Neuronal stem cell (in vitro differentiated cells): ENCODE measurements at regions not wholly inside any gene's neighbourhood (a gene's known extent, or its start where the extent isn't known, plus 50 kb on each side); places are given as distances from the start of the nearest gene placed in this dataset.

Experiments
- DNase-seq: peaks from one replicate; pipeline ENCODE4 v3.0.0-alpha.2; 2013; ENCODE audit warnings: low spot score
- H2AFZ ChIP-seq: one replicate; pipeline ENCODE4 v1.6.1; 2013; ENCODE audit warnings: mild to moderate bottlenecking, low read length, inconsistent platforms
- H2AK5ac ChIP-seq: 2 replicates; pipeline ENCODE4 v1.6.1; 2013; ENCODE audit warnings: low read depth, mild to moderate bottlenecking, inconsistent platforms, low read length, moderate library complexity, mixed read lengths
- H2BK120ac ChIP-seq: 2 replicates; pipeline ENCODE4 v1.6.1; 2013; ENCODE audit warnings: low read depth, mild to moderate bottlenecking, inconsistent platforms, low read length, moderate library complexity, mixed read lengths
- H2BK12ac ChIP-seq: one replicate; pipeline ENCODE4 v1.6.1; 2013; ENCODE audit warnings: low read length, inconsistent platforms
- H2BK15ac ChIP-seq: 2 replicates; pipeline ENCODE4 v1.6.1; 2013; ENCODE audit warnings: mild to moderate bottlenecking, low read length, inconsistent platforms, mixed read lengths
- H2BK5ac ChIP-seq: one replicate; pipeline ENCODE4 v1.6.1; 2013; ENCODE audit warnings: inconsistent platforms, mild to moderate bottlenecking, low read length, moderate library complexity
- H3K14ac ChIP-seq: one replicate; pipeline ENCODE4 v1.6.1; 2013; ENCODE audit warnings: low read length, inconsistent platforms
- H3K18ac ChIP-seq: 2 replicates; pipeline ENCODE4 v1.6.1; 2013; ENCODE audit warnings: low read length, inconsistent platforms
- H3K23ac ChIP-seq: 2 replicates; pipeline ENCODE4 v1.6.1; 2013; ENCODE audit warnings: low read depth, mild to moderate bottlenecking, mixed read lengths, low read length, inconsistent platforms; ENCODE audit not compliant: poor library complexity
- H3K27ac ChIP-seq: replicated peaks from 3 replicates; pipeline ENCODE4 v1.5.1; 2013; ENCODE audit warnings: low read length, inconsistent platforms
- H3K27me3 ChIP-seq, 3 experiments: 2 replicates each; pipeline ENCODE4 v1.6.1; 2013; ENCODE audit warnings: low read length in 3 of 3, mild to moderate bottlenecking in 2 of 3, inconsistent platforms in 1 of 3, low read depth in 1 of 3, mixed read lengths in 1 of 3, moderate library complexity in 1 of 3; ENCODE audit not compliant: control insufficient read depth in 3 of 3, insufficient read depth in 3 of 3
- H3K36me3 ChIP-seq, 2 donors: replicated peaks in 1 of 2; 2 replicates each; pipeline ENCODE4 v1.6.1; 2013; ENCODE audit warnings: low read length in 2 of 2; ENCODE audit not compliant: control insufficient read depth in 2 of 2, insufficient read depth in 2 of 2
- H3K4ac ChIP-seq: 2 replicates; pipeline ENCODE4 v1.6.1; 2013; ENCODE audit warnings: inconsistent platforms, mild to moderate bottlenecking, low read length, moderate library complexity
- H3K4me1 ChIP-seq, 2 donors: 1 replicate in 1 of 2; 2 replicates in 1 of 2; pipeline ENCODE4 v1.6.1; 2013; ENCODE audit warnings: low read length in 2 of 2, low read depth in 1 of 2; ENCODE audit not compliant: control insufficient read depth in 2 of 2, insufficient read depth in 1 of 2
- H3K4me2 ChIP-seq: one replicate; pipeline ENCODE4 v1.6.1; 2013; ENCODE audit warnings: mild to moderate bottlenecking, low read length, inconsistent platforms; ENCODE audit not compliant: insufficient read depth, poor library complexity, severe bottlenecking
- H3K4me3 ChIP-seq, 2 donors: 2 replicates each; pipeline ENCODE4 v1.5.1; 2013; ENCODE audit warnings: low read length in 2 of 2, mild to moderate bottlenecking in 2 of 2, inconsistent platforms in 1 of 2, moderate library complexity in 1 of 2
- H3K79me1 ChIP-seq: one replicate; pipeline ENCODE4 v1.6.1; 2013; ENCODE audit warnings: low read depth, mild to moderate bottlenecking, inconsistent platforms, low read length, moderate library complexity
- H3K9ac ChIP-seq: one replicate; pipeline ENCODE4 v1.6.1; 2013; ENCODE audit warnings: mild to moderate bottlenecking, low read depth, low read length, inconsistent platforms; ENCODE audit not compliant: poor library complexity
- H3K9me3 ChIP-seq, 2 donors: replicated peaks in 1 of 2; 2 replicates each; pipeline versions ENCODE3 to v1.6.1; 2013; ENCODE audit warnings: low read length in 2 of 2, mild to moderate bottlenecking in 2 of 2, inconsistent platforms in 1 of 2, low read depth in 1 of 2, mixed read lengths in 1 of 2, moderate library complexity in 1 of 2; ENCODE audit not compliant: control insufficient read depth in 2 of 2, insufficient read depth in 1 of 2
- H4K8ac ChIP-seq: one replicate; pipeline ENCODE4 v1.6.1; 2013; ENCODE audit warnings: low read depth, mild to moderate bottlenecking, inconsistent platforms, low read length, moderate library complexity
- H4K91ac ChIP-seq: one replicate; pipeline ENCODE4 v1.6.1; 2013; ENCODE audit warnings: low read length, low read depth, mild to moderate bottlenecking, inconsistent platforms; ENCODE audit not compliant: poor library complexity
- WGBS, 2 donors: extraction: QIAGEN DNeasy Blood & Tissue Kit; methylation state at CpG; one replicate each; pipeline ENCODE4 v1.1.7; 2013; ENCODE audit warnings: missing lambda C conversion rate in 2 of 2, mixed read lengths in 1 of 2; ENCODE audit not compliant: insufficient read length in 2 of 2, insufficient replicate concordance in 1 of 2; ENCODE audit errors: extremely low coverage in 2 of 2; 5-methylcytosine and 5-hydroxymethylcytosine counted together

DNA sequence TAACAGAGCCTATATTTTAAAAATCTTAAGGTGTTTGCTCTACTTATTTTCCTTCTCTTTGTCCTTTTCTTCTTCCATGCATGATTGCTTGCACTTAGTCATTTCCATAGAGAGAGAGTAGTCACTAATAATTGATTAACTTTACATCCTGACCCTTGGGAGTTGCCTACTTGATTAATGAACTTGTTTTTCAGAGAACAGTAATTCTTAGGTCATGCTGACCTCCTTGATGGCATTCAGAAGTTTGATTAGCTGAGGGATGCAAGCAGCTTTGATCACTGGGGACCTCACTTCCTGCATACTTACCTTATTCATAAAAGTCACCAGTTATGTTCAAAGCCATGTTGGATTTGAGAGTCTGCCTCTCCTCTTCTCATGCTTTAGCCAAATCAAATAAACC lies 715.6 kb upstream of the ID4 start:
- Histone ChIP-seq H4K8ac (no peak overlapping the region), H3K23ac (no peak overlapping the region), H3K9ac (no peak overlapping the region), H3K4ac (no peak overlapping the region), H3K18ac (no peak overlapping the region), H3K36me3 (no peaks in the 10 kb centered on the region), H3K27ac (no peak overlapping the region), H3K4me2 (no peak overlapping the region), H2AFZ (no peak overlapping the region), H3K14ac (no peak overlapping the region), H3K27me3 (no peaks in the 10 kb centered on the region), H2BK5ac (no peak overlapping the region), H2BK15ac (no peak overlapping the region), H3K79me1 (no peaks in the 10 kb centered on the region), H4K91ac (no peak overlapping the region), H3K9me3 (peaks cover 2 to 22% of the 10 kb centered on the region in 2 donors), H2BK120ac (no peak overlapping the region), H3K4me1 (no peaks in the 10 kb centered on the region), H3K4me3 (no peak overlapping the region), H2BK12ac (no peak overlapping the region), H2AK5ac (no peak overlapping the region)
- no peak for DNase-seq

DNA sequence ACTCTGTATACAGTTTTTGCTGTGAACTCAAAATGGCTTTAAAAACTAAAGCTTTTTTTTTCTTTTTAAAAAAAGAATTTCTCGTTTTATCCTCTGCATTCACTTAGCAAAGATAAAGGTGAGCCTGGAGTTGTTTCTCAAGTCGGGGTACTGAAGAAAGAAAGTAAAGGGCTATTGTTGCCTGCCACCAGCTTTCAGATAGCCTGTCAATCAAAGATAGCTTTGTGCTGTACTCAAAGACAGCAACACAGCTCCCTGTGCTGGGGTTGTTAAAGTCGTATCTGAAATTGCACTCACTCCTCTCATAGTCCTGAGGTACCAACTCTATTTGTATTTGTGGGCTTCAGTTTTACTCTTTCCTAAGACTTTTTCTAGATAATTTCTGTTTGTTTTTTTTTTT lies 710.1 kb upstream of the ID4 start:
- Histone ChIP-seq H3K4ac (no peak overlapping the region), H2BK12ac (no peak overlapping the region), H3K9me3 (peaks cover 2 to 16% of the 10 kb centered on the region in 2 donors), H3K14ac (no peak overlapping the region), H2BK15ac (no peak overlapping the region), H4K91ac (no peak overlapping the region), H3K4me2 (no peak overlapping the region), H3K79me1 (no peaks in the 10 kb centered on the region), H3K27ac (no peak overlapping the region), H2AK5ac (no peak overlapping the region), H3K4me3 (no peak overlapping the region), H2BK120ac (no peak overlapping the region), H3K9ac (no peak overlapping the region), H3K36me3 (no peaks in the 10 kb centered on the region), H3K4me1 (peaks cover 2 to 4% of the 10 kb centered on the region in 2 donors), H2BK5ac (no peak overlapping the region), H3K27me3 (no peaks in the 10 kb centered on the region), H3K18ac (no peak overlapping the region), H4K8ac (no peak overlapping the region), H2AFZ (peak overlapping the region; percentile 7), H3K23ac (no peak overlapping the region)
- DNase-seq, result no peak
- no CpG with 5 or more reads among the region's 3 CpGs for whole genome bisulfite sequencing, 2 donors

DNA sequence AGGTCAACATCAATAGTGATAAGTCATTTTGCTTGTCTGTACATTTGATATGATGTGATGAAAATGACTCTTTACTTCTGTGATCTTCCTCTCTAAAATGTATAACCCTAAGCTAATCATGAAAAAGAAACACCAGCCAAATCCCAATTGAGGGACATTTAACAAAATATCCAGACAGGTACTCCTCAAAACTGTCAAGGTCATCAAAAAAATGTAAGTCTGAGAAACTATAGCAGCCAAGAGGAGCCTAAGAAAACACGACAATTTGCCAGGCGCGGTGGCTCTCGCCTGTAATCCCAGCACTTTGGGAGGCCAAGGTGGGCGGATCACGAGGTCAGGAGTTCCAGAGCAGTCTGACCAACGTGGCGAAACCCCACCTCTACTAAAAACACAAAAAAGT lies 708.5 kb upstream of the ID4 start:
- H4K8ac ChIP-seq, result no peak overlapping the region
- H3K27ac ChIP-seq, result no peak overlapping the region
- H2AK5ac ChIP-seq, result no peak overlapping the region
- H3K14ac ChIP-seq, result no peak overlapping the region
- WGBS, 2 donors, result no CpG with 5 or more reads among the region's 8 CpGs
- no peak overlapping the region for H2BK15ac ChIP-seq
- no peak overlapping the region for H2BK120ac ChIP-seq
- no peak for DNase-seq
- H3K23ac ChIP-seq, result no peak overlapping the region
- H3K36me3 ChIP-seq, result no peaks in the 10 kb centered on the region
- peaks cover 2 to 9% of the 10 kb centered on the region in 2 donors for H3K9me3 ChIP-seq
- no peaks in the 10 kb centered on the region for H3K27me3 ChIP-seq
- no peak overlapping the region for H2AFZ ChIP-seq
- no peak overlapping the region for H2BK5ac ChIP-seq
- H4K91ac ChIP-seq, result no peak overlapping the region
- H3K4me3 ChIP-seq, result no peak overlapping the region
- H2BK12ac ChIP-seq, result no peak overlapping the region
- no peak overlapping the region for H3K9ac ChIP-seq
- H3K18ac ChIP-seq, result no peak overlapping the region
- H3K79me1 ChIP-seq, result no peaks in the 10 kb centered on the region
- no peak overlapping the region for H3K4me2 ChIP-seq
- peaks cover 2 to 4% of the 10 kb centered on the region in 2 donors for H3K4me1 ChIP-seq
- no peak overlapping the region for H3K4ac ChIP-seq

DNA sequence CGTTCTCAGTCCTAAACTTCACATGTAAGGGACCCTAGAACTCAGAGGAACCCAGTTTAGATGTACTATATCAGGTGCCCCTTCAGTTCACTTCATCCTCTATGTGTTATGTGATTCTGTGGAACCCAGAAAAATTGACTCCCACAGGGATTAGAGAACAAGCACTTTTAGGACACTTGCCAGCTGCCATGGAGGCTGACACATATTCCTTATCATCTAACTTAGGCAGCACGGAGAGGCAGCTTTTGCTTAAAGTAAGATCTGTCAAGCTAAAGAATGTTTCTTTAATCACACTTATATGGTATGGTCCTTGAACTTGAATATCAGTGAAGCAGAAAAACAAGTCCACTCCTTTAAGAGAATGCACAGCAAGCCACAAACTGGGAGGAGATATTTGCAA lies 701.5 kb upstream of the ID4 start:
- H3K9me3 ChIP-seq, result no peaks in the 10 kb centered on the region
- H2BK12ac ChIP-seq, result no peak overlapping the region
- no peaks in the 10 kb centered on the region for H3K36me3 ChIP-seq
- no peak overlapping the region for H3K18ac ChIP-seq
- no peak overlapping the region for H3K4ac ChIP-seq
- no peak overlapping the region for H2BK15ac ChIP-seq
- DNase-seq, result no peak
- H2BK120ac ChIP-seq, result no peak overlapping the region
- no peak overlapping the region for H3K4me2 ChIP-seq
- H3K9ac ChIP-seq, result no peak overlapping the region
- no peaks in the 10 kb centered on the region for H3K27me3 ChIP-seq
- H3K4me1 ChIP-seq, result no peaks in the 10 kb centered on the region
- no peak overlapping the region for H4K91ac ChIP-seq
- no peak overlapping the region for H3K27ac ChIP-seq
- no peak overlapping the region for H3K4me3 ChIP-seq
- no peak overlapping the region for H2AFZ ChIP-seq
- H2BK5ac ChIP-seq, result no peak overlapping the region
- no peak overlapping the region for H4K8ac ChIP-seq
- no peak overlapping the region for H3K14ac ChIP-seq
- no peaks in the 10 kb centered on the region for H3K79me1 ChIP-seq
- H2AK5ac ChIP-seq, result no peak overlapping the region
- no CpG with 5 or more reads among the region's 2 CpGs for WGBS, 2 donors
- no peak overlapping the region for H3K23ac ChIP-seq
